GM12878 (cell line): ENCODE measurements at regions not wholly inside any gene's neighbourhood (a gene's known extent, or its start where the extent isn't known, plus 50 kb on each side); places are given as distances from the start of the nearest gene placed in this dataset.

Experiments used
- BMI1 ChIP-seq: fragments of 450-650 bp; IDR thresholded peaks from 2 replicates; pipeline ENCODE4 v1.6.1; 2016; ENCODE audit warnings: mild to moderate bottlenecking, moderate library complexity, borderline replicate concordance
- GABPA ChIP-seq: IDR thresholded peaks from 2 replicates; pipeline ENCODE4 v1.6.1; 2014; ENCODE audit warnings: antibody characterized with exemption, low read depth, mild to moderate bottlenecking, inconsistent platforms
- HCFC1 ChIP-seq: fragments of 150-350 bp; IDR thresholded peaks from 2 replicates; pipeline ENCODE4 v1.6.1; 2014; ENCODE audit warnings: low read length
- JUND ChIP-seq: IDR thresholded peaks from 2 replicates; pipeline ENCODE4 v1.6.1; 2012; ENCODE audit warnings: low read depth, mild to moderate bottlenecking, low read length, improper control_type of control experiment, moderate library complexity
- KDM1A ChIP-seq: fragments of 200-600 bp; sonication (generic); IDR thresholded peaks from 2 replicates; pipeline ENCODE4 v1.6.1; 2016; ENCODE audit warnings: borderline replicate concordance
- TF ChIP-seq, protein P1 (sequence below), 3 experiments: IDR thresholded peaks in 2 of 3; conservative IDR thresholded peaks in 1 of 3; 2 replicates each; pipeline ENCODE4 v1.5.1; 2011; ENCODE audit warnings: low read depth in 3 of 3, low read length in 3 of 3, mild to moderate bottlenecking in 3 of 3, control low read depth in 2 of 3, moderate library complexity in 2 of 3, inconsistent platforms in 1 of 3, mixed read lengths in 1 of 3; ENCODE audit not compliant: control insufficient read depth in 2 of 3, insufficient read depth in 1 of 3; ENCODE audit errors: extremely low read depth in 1 of 3

DNA sequence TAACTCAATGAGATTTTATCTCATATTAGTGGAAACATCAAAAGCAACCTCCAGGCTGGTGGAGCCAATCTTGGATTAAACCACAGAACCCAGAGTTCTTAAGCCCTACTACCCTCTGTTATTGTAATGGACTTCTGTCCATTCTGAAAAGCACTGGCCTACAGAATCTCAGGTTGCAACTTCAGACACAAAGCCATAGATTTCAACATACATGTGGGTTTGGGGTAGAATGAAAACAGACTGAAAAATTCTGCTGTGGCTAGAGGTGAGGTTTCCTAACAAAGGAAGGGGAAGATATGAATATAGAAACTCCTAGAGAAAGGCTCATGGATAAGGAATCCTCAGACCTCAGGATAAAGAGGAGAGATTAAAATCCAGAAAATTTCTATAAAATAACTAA, 569.8 kb upstream of the RIOK2 start:
- TF ChIP-seq, protein P1, sequence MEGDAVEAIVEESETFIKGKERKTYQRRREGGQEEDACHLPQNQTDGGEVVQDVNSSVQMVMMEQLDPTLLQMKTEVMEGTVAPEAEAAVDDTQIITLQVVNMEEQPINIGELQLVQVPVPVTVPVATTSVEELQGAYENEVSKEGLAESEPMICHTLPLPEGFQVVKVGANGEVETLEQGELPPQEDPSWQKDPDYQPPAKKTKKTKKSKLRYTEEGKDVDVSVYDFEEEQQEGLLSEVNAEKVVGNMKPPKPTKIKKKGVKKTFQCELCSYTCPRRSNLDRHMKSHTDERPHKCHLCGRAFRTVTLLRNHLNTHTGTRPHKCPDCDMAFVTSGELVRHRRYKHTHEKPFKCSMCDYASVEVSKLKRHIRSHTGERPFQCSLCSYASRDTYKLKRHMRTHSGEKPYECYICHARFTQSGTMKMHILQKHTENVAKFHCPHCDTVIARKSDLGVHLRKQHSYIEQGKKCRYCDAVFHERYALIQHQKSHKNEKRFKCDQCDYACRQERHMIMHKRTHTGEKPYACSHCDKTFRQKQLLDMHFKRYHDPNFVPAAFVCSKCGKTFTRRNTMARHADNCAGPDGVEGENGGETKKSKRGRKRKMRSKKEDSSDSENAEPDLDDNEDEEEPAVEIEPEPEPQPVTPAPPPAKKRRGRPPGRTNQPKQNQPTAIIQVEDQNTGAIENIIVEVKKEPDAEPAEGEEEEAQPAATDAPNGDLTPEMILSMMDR (IDR thresholded peaks at IDR 0.05 in 2 of 3, conservative IDR thresholded peaks at IDR 0.05 in 1 of 3; ENCODE audit: control insufficient read depth in 2 of 3, extremely low read depth in 1 of 3, insufficient read depth in 1 of 3, low read depth in 3 of 3, low read length in 3 of 3), result no peak
- TF ChIP-seq HCFC1 (no peak), GABPA (no peak), JUND (no peak), BMI1 (no peak), KDM1A (no peak)
